Astrocyte of the cerebellum (primary cell): ENCODE measurements at regions not wholly inside any gene's neighbourhood (a gene's known extent, or its start where the extent isn't known, plus 50 kb on each side); places are given as distances from the start of the nearest gene placed in this dataset.

Experiments used
- DNase-seq: peaks from one replicate; pipeline ENCODE4 v3.0.0-alpha.2; 2011; ENCODE audit warnings: low read depth
- H3K4me3 ChIP-seq: 2 replicates; pipeline ENCODE4 v1.5.1; 2011; ENCODE audit warnings: mild to moderate bottlenecking, low read depth, low read length, moderate library complexity
- CTCF ChIP-seq: IDR thresholded peaks from 2 replicates; pipeline ENCODE4 v1.5.1; 2012; ENCODE audit warnings: low read length, low read depth, moderate library complexity, mild to moderate bottlenecking; ENCODE audit errors: missing control alignments
- in situ Hi-C: cut with HindIII; loops from 2 replicates; pipeline ENCODE4 v1.10.0; 2017; ENCODE audit warnings: low sequenced_read_pairs

DNA sequence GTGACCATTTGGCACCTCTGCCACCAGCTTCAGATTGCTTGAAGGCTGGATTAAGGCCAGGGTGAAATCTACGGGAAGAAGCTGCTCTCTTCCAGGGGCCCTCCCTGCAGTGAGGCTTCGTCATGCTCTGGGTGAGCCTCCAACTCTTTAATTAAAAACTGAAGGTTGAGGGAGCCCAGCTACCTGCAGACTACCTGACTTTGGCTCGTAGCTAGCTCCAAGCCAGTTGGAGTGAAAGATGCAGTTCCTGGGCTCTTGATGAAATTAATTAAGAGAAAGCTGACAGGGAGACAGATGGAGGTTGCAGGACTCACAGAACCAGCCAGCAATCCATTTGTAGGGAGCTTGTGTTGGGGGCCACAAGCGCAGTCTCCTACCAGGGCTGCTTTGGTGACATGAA lies 168.5 kb upstream of the SFSWAP start:
- in situ Hi-C loops, result no loop called here
- no peak for TF ChIP-seq CTCF
- no peak for DNase-seq
- H3K4me3 ChIP-seq, result no peak overlapping the region

GRCh38 chr12:131543040-131543439 lies 167.8 kb upstream of the SFSWAP start:
- no peak for DNase-seq
- TF ChIP-seq CTCF, result no peak
- in situ Hi-C loops, result no loop called here
- H3K4me3 ChIP-seq, result no peak overlapping the region

DNA sequence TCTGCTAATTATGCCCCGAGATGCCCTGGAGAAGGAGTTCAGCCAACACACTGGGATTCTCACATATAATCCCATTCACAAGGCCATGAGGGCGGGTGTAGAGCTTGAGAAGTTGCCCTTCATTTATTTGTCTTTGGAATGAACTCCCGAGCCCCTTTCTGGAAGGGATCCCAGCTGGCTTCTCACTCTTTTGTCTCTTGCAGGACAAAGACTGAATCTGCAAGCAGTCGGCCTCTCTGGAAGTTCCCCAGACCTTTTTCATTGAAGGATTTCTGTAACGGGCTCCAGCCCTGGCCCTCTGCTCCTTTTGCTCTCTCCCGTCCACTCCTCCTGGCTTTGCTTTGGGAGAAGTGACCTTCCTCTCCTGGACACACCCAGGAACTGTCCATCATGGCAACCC lies 163.3 kb upstream of the SFSWAP start:
- DNase-seq, result no peak
- in situ Hi-C loops, result no loop called here
- no peak overlapping the region for H3K4me3 ChIP-seq
- no peak for TF ChIP-seq CTCF

DNA sequence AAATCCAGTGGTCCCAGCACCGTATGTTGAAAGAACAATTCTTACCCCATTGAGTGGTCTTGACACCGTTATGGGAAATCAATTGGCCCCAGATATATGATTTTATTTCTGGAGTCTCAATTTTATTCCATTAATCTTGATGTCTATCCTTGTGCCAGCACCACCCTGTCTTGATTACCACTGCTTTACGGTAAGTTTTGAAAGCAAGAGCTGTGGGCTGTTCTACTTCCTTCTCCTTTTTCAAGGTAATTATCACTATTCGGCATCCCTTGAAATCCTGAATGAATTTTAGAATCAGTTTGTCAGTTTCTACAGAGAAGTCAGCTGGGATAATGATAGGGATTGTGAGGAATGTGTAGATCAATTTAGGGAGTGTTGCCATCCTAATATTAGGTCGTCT lies 160.8 kb upstream of the SFSWAP start:
- no peak for TF ChIP-seq CTCF
- no peak for DNase-seq
- in situ Hi-C loops, result no loop called here
- H3K4me3 ChIP-seq, result no peak overlapping the region

GRCh38 chr12:131551675-131552491 lies 159.0 kb upstream of the SFSWAP start:
- TF ChIP-seq CTCF, result no peak
- in situ Hi-C loops, result no loop called here
- H3K4me3 ChIP-seq, result no peak overlapping the region
- no peak for DNase-seq

DNA sequence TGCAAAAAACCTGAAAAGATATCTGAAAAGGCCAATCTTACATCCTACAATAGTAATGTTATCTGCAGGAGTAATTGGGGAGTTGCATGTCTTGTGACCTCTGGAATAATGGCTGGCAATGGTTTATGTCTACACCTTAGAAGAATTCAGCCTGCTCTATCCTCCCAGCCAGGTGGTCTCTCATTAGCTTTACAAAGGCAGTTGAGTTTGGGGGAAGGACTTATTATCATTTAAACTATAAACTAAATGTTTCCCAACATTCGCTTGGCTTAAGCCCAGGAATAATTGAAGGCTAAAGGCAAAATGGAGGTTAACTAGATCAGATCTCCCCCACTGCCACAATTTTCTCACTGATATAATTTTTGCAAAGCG lies 158.4 kb upstream of the SFSWAP start:
- no peak for DNase-seq
- H3K4me3 ChIP-seq, result no peak overlapping the region
- in situ Hi-C loops, result no loop called here
- no peak for TF ChIP-seq CTCF
